Heart right ventricle (tissue), 16 donors: ENCODE measurements at regions not wholly inside any gene's neighbourhood (a gene's known extent, or its start where the extent isn't known, plus 50 kb on each side); places are given as distances from the start of the nearest gene placed in this dataset.
"Not testable (repeated sequence)": the region's sequence is repeated elsewhere in the genome, so short reads cannot be mapped to it uniquely, and the experiment has no call there.

ENCODE experiments used
- ATAC-seq, 8 donors: fragments of 200-7000 bp; cut with Tn5 transposase; one replicate each; pipeline ENCODE4 v1.9.1; 2020; ENCODE audit warnings: mild to moderate bottlenecking in 8 of 8, moderate library complexity in 8 of 8, moderate number of reproducible peaks in 1 of 8
- DNase-seq, 2 donors: peaks; one replicate each; pipeline ENCODE4 v3.0.0-alpha.2; 2020
- H3K27ac ChIP-seq, 10 donors: fragments of 200-600 bp; sonication (generic) in 2 of 10; one replicate each; pipeline versions ENCODE4 v1.5.0 to v1.8.0; 2020 to 2022; ENCODE audit warnings: mild to moderate bottlenecking in 3 of 10
- H3K27me3 ChIP-seq, 7 donors: fragments of 200-600 bp; one replicate each; pipeline ENCODE4 v1.8.0; 2021 to 2022; ENCODE audit warnings: mild to moderate bottlenecking in 2 of 7
- H3K36me3 ChIP-seq, 9 donors: fragments of 200-600 bp; sonication (generic) in 1 of 9; one replicate each; pipeline versions ENCODE4 v1.5.0 to v1.8.0; 2020 to 2022; ENCODE audit warnings: mild to moderate bottlenecking in 2 of 9
- H3K4me1 ChIP-seq, 9 donors: fragments of 200-600 bp; sonication (generic) in 1 of 9; one replicate each; pipeline versions ENCODE4 v1.5.0 to v1.8.0; 2020 to 2022; ENCODE audit warnings: mild to moderate bottlenecking in 4 of 9
- H3K4me3 ChIP-seq, 10 donors: fragments of 200-600 bp; sonication (generic) in 2 of 10; one replicate each; pipeline versions ENCODE4 v1.5.0 to v1.8.0; 2020 to 2022; ENCODE audit warnings: mild to moderate bottlenecking in 7 of 10, moderate library complexity in 2 of 10
- H3K9me3 ChIP-seq, 11 donors: fragments of 200-600 bp in 10 of 11; sonication (generic) in 2 of 11; one replicate each; pipeline versions ENCODE4 v1.5.0 to v1.8.0; 2013 to 2022; ENCODE audit warnings: mild to moderate bottlenecking in 2 of 11, control low read depth in 1 of 11, moderate library complexity in 1 of 11
- WGBS, 2 donors: extraction: QIAGEN DNeasy Blood & Tissue Kit; methylation state at CpG; one replicate each; pipeline ENCODE4 v1.1.7; 2013; ENCODE audit warnings: inconsistent platforms in 1 of 2; 5-methylcytosine and 5-hydroxymethylcytosine counted together
- intact Hi-C, 10 donors: fragments of 100-400 bp; cut with DNase I; formaldehyde crosslinking; loops; one replicate each; pipeline versions ENCODE4 v1.11.1 to v1.14.2; 2022
- TF ChIP-seq, protein P1 (sequence below), 9 donors: fragments of 200-600 bp; sonication (generic) in 2 of 9; IDR thresholded peaks; one replicate each; pipeline versions ENCODE4 v1.5.0 to v1.8.0; 2021 to 2022; ENCODE audit warnings: antibody characterized with exemption in 9 of 9, mild to moderate bottlenecking in 5 of 9, moderate library complexity in 1 of 9
- donor health status: Arrhythmogenic right ventricular cardiomyopathy.
- donor health status: ischemic (EF 13 %, LVEDD 7.1; RV severe dilation, severe dysfunction).
- donor health status: healthy with polysubstance abuse.
- donor health status: DM: no; HTN: yes; CAD: no.
- donor health status: DM: no; HTN: no; CAD: no.
- donor health status: ischemic (EF 25% LVEDD 6.9; RV normal size, moderate dysfunction).
- donor health status: ischemic (EF 25% LVEDD 5.7; RV mildly dilated, moderate dysfunction).
- donor health status: healthy.
- donor health status: DM: yes; HTN: yes; CAD: no.
- donor health status: Ischemic cardiomyopathy.
- donor health status: ischemic (EF 35%, LVEDD 5.7; RV mildly dilated, moderate dysfunction).
- donor health status: nonischemic (EF 11% LVEDD 7.7; RV severe dilation, severe dysfunction).
- donor health status: DM: yes; HTN: yes; CAD: no.
- donor health status: PGD.
- donor health status: ischemic (EF 29% LVEDD 5.4; RV normal size, mild dysfunction).
- donor health status: nonischemic (EF 23%, LVEDD 6.1; RV moderate dilation, normal function).

DNA sequence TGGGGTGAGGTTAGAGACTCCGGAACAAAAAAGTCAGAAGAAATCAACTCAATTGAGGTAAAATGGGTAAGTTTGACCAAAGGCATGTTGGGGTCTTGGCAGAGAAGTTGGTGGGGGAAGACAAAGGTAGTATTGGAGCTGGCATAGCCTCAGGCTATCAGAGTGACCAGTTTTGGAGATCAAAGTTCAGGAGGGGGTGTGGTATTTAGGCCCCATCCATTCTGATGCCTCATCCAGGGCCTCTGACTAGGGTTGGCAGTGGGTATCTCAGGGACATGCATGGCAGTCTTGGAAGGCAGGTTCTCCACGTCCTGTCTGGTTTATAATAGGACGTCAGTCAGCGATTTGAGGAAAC is 73.2 kb upstream of the TRABD2B start:
- Histone ChIP-seq H3K4me1 (no peaks in the 10 kb centered on the region), H3K27ac (no peak overlapping the region), H3K4me3 (no peak overlapping the region), H3K9me3 (no peaks in the 10 kb centered on the region), H3K36me3 (no peaks in the 10 kb centered on the region), H3K27me3 (peaks cover 0 to 34% (median 2%) of the 10 kb centered on the region in 7 donors)
- peak in 1 of 8 donors; percentile 25 for ATAC-seq
- intact Hi-C loops = no loop called here
- DNase-seq = no peak
- TF ChIP-seq, protein P1, sequence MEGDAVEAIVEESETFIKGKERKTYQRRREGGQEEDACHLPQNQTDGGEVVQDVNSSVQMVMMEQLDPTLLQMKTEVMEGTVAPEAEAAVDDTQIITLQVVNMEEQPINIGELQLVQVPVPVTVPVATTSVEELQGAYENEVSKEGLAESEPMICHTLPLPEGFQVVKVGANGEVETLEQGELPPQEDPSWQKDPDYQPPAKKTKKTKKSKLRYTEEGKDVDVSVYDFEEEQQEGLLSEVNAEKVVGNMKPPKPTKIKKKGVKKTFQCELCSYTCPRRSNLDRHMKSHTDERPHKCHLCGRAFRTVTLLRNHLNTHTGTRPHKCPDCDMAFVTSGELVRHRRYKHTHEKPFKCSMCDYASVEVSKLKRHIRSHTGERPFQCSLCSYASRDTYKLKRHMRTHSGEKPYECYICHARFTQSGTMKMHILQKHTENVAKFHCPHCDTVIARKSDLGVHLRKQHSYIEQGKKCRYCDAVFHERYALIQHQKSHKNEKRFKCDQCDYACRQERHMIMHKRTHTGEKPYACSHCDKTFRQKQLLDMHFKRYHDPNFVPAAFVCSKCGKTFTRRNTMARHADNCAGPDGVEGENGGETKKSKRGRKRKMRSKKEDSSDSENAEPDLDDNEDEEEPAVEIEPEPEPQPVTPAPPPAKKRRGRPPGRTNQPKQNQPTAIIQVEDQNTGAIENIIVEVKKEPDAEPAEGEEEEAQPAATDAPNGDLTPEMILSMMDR (IDR thresholded peaks at IDR 0.05) = no peak
- WGBS, 2 donors = 72% methylated on average over 4 of the region's 4 CpGs

DNA sequence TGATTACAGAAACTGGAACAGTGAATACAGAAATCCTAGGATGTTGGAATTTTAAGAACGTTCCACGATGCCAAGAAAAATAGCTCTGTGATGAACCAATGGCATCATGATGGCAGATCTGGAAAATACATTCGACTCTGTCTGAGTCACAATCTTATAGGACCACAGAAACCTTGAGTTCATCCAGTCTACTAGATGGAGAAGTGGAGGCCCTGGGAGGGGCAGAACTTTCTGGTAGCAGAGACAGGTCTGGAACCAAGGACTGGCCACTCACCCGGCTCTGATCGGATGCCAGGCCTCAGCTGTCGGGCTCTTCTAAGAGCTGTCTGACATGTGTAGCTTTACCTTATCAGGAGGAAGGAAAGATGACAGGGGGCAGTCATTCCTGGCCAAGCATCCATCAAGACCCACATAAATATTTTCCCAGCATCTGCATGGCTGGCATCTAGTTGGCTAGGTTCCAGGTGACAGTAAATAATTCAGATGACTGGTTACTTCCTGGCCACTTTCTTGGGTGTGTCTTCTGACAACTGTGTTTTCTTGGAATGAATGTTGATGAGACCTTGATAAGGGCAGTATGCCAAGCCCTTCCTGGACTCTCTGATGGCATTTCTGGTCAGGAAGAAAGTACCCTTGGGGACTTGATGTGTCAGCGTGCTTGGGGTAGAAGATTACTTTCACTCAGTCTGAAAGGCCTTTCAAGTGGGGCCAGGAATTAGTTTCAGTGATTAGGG is 72.6 kb upstream of the TRABD2B start:
- 64 to 65% methylated on average over 7 of the region's 7 CpGs for WGBS, 2 donors
- H3K9me3 ChIP-seq = no peaks in the 10 kb centered on the region
- DNase-seq (no peak), ATAC-seq (peak in 1 of 8 donors; percentile 28)
- no peak overlapping the region for H3K4me3 ChIP-seq
- TF ChIP-seq, protein P1 (IDR thresholded peaks at IDR 0.05) = no peak
- H3K36me3 ChIP-seq = no peaks in the 10 kb centered on the region
- intact Hi-C loops = no loop called here
- H3K27ac ChIP-seq = no peak overlapping the region
- H3K4me1 ChIP-seq = no peaks in the 10 kb centered on the region
- H3K27me3 ChIP-seq = peaks cover 0 to 32% (median 3%) of the 10 kb centered on the region in 7 donors

DNA sequence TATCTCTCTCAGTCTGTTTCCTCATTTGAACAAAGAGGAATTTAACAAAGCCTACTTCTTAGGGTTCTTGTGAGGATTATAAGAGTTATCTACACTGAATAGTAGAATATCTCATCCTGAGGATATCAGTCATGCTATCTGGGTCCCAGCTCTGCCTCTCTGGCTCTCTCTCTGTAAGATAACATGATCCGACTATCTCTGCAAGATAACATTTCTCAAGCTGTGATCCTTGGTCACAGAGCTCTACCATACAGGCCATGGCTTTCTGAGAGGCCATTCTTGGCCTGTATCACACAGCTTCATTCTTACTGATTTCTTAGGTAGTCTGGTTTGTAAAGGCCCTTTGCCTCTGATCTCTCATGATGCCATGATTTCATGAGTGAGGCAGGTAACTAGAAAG is 71.0 kb upstream of the TRABD2B start:
- TF ChIP-seq, protein P1 (IDR thresholded peaks at IDR 0.05) = no peak
- 43 to 46% methylated on average over 1 of the region's 1 CpG for WGBS, 2 donors
- H3K4me1 ChIP-seq = no peaks in the 10 kb centered on the region
- intact Hi-C loops = no loop called here
- H3K9me3 ChIP-seq = no peaks in the 10 kb centered on the region
- ATAC-seq (no peak), DNase-seq (no peak)
- peaks cover 0 to 33% (median 6%) of the 10 kb centered on the region in 7 donors for H3K27me3 ChIP-seq
- no peak overlapping the region for H3K27ac ChIP-seq
- H3K36me3 ChIP-seq = no peaks in the 10 kb centered on the region
- no peak overlapping the region for H3K4me3 ChIP-seq

DNA sequence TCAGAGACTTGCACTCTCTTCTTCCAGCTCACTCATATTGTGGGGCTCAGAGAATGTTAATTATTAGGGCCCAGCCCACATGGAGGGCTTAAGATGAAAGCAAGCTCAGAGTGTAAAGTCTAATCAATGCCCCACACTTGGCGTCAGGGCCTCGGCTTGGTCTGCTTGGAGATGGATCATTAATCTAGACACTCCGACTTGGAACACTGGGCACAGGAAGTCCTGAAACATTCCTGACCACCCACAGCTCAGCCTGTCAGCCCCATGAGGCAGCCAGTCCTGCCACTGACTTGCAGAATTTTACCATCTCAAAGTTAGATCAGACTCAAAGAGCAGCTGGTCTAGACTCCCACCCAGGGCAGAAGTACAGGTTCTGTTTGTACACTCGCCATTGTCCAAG is 69.8 kb upstream of the TRABD2B start:
- ATAC-seq = no peak
- intact Hi-C loops = no loop called here

DNA sequence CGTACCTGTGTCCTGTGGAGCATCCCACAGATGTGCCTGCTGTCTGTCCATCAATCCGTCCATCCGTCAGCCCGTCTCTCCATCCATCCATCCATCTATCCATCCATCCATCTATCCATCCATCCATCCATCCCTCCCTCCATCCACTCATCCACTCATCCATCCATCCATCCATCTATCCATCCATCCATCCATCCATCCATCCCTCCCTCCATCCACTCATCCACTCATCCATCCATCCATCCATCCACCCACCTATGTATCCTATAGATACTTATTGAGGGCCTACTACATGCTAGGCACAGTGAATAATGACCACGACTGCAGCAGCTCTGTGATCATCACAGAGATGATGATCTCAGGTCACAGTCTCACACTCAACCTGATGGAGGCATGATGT is 67.5 kb upstream of the TRABD2B start:
- H3K4me1 ChIP-seq, DNase-seq, H3K36me3 ChIP-seq, H3K9me3 ChIP-seq, H3K4me3 ChIP-seq, H3K27ac ChIP-seq, ATAC-seq: not testable (repeated sequence)
- 86 to 89% methylated on average over 5 of the region's 5 CpGs for WGBS, 2 donors
- intact Hi-C loops = loop anchor here in 6 of 10 donors (5.0 kb wide), 3 partner anchors 277 to 327 kb away; no protein-coding TSS in a partner anchor
- peaks cover 0 to 41% (median 6%) of the 10 kb centered on the region in 7 donors for H3K27me3 ChIP-seq

More for the DNA sequence above, 69.8 kb upstream of the TRABD2B start:
- no peak for DNase-seq
- no peaks in the 10 kb centered on the region for H3K9me3 ChIP-seq
- TF ChIP-seq, protein P1 (IDR thresholded peaks at IDR 0.05) = no peak
- H3K4me3 ChIP-seq = no peak overlapping the region
- 63 to 76% methylated on average over 4 of the region's 4 CpGs for WGBS, 2 donors
- H3K36me3 ChIP-seq = no peaks in the 10 kb centered on the region
- no peak overlapping the region for H3K27ac ChIP-seq
- no peaks in the 10 kb centered on the region for H3K4me1 ChIP-seq
- peaks cover 0 to 34% (median 6%) of the 10 kb centered on the region in 7 donors for H3K27me3 ChIP-seq
